Stimulated activated CD8-positive, alpha-beta memory T cell treated with anti-CD3 and anti-CD28 coated beads, Interleukin-15, amount 100 ng/mL, for 1 hour (primary cell): ENCODE measurements at regions not wholly inside any gene's neighbourhood (a gene's known extent, or its start where the extent isn't known, plus 50 kb on each side); places are given as distances from the start of the nearest gene placed in this dataset.
"Not testable (repeated sequence)": the region's sequence is repeated elsewhere in the genome, so short reads cannot be mapped to it uniquely, and the experiment has no call there.

ENCODE experiments used
- DNase-seq: peaks from one replicate; pipeline ENCODE4 v3.0.0-alpha.2; 2020; ENCODE audit warnings: low read depth

- no peak for DNase-seq
Observed at GRCh38 chr2:88396209-88396608, 56.3 kb downstream of the FOXI3 start.

GRCh38 chr2:88377641-88377991 lies 74.9 kb downstream of the FOXI3 start:
- no peak for DNase-seq

- DNase-seq: no peak
Observed at GRCh38 chr2:88372042-88372441, 80.5 kb downstream of the FOXI3 start.

GRCh38 chr2:88365408-88365807 lies 87.1 kb downstream of the FOXI3 start:
- not testable (repeated sequence) for DNase-seq

- DNase-seq: no peak
Observed at GRCh38 chr2:88355486-88355885, 97.0 kb downstream of the FOXI3 start.

GRCh38 chr2:88351249-88351601 lies 101.3 kb downstream of the FOXI3 start:
- DNase-seq: no peak

- DNase-seq: peak; percentile 50
Observed at GRCh38 chr2:88350331-88351248, 101.9 kb downstream of the FOXI3 start.

GRCh38 chr2:88345842-88346241 lies 106.7 kb downstream of the FOXI3 start:
- DNase-seq: no peak

- no peak for DNase-seq
Observed at GRCh38 chr2:88342749-88343148, 109.7 kb downstream of the FOXI3 start.

- DNase-seq: no peak
Observed at GRCh38 chr2:88334418-88334817, 118.1 kb downstream of the FOXI3 start.

GRCh38 chr2:88331239-88331638 lies 121.3 kb downstream of the FOXI3 start:
- no peak for DNase-seq

- no peak for DNase-seq
Observed at GRCh38 chr2:88329815-88330603, 122.5 kb downstream of the FOXI3 start.

GRCh38 chr2:88321449-88322248 lies 130.8 kb downstream of the FOXI3 start:
- no peak for DNase-seq

- DNase-seq: no peak
Observed at GRCh38 chr2:88320076-88320773, 132.3 kb downstream of the FOXI3 start.

- DNase-seq: no peak
Observed at GRCh38 chr2:88318956-88319330, 133.6 kb downstream of the FOXI3 start.

- no peak for DNase-seq
Observed at GRCh38 chr2:88318071-88318955, 134.2 kb downstream of the FOXI3 start.

- no peak for DNase-seq
Observed at GRCh38 chr2:88310787-88311186, 140.6 kb downstream of the THNSL2 start.

- no peak for DNase-seq
Observed at GRCh38 chr2:88307817-88308216, 137.7 kb downstream of the THNSL2 start.

GRCh38 chr2:88303865-88304264 lies 133.7 kb downstream of the THNSL2 start:
- DNase-seq: no peak

- no peak for DNase-seq
Observed at GRCh38 chr2:88296247-88296646, 126.1 kb downstream of the THNSL2 start.
